Gastroesophageal sphincter (tissue), 3 donors: ENCODE measurements at regions not wholly inside any gene's neighbourhood (a gene's known extent, or its start where the extent isn't known, plus 50 kb on each side); places are given as distances from the start of the nearest gene placed in this dataset.

ENCODE experiments used
- POLR2A ChIP-seq, 2 donors: fragments of 450-650 bp; IDR thresholded peaks; one replicate each; pipeline ENCODE4 v1.6.1; 2017; ENCODE audit warnings: antibody characterized with exemption in 2 of 2, mild to moderate bottlenecking in 2 of 2, moderate library complexity in 1 of 2
- POLR2AphosphoS5 ChIP-seq: sonication (generic); formaldehyde crosslinking; IDR thresholded peaks from one replicate; pipeline ENCODE4 v1.6.1; 2017; ENCODE audit warnings: antibody characterized with exemption
- TF ChIP-seq, protein P1 (sequence below), 4 experiments: fragments of 200-600 bp in 2 of 4; fragments of 450-650 bp in 2 of 4; sonication (generic) in 1 of 4; IDR thresholded peaks; one replicate each; pipeline ENCODE4 v1.5.1; 2017 to 2019; ENCODE audit warnings: antibody characterized with exemption in 4 of 4, mild to moderate bottlenecking in 2 of 4, moderate library complexity in 2 of 4

DNA sequence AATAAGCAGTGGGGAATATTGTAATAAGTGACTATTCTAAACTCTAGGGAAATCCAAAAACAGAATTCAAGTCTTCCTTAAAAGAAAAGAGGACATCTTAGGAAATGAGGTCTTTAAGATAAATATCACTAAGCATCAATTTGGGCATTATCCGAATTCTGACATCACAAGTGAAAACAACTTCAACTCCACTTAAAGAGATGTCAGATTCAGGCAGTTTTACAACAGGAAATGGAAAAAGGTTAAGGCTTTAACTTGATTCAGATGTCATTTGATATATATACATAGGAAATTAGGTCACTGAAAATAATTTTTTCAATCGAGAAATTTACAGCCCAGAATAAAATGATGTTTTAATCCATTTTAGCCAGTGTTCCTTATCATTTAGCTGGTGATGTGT, 435.4 kb downstream of the SETD4 start:
- TF ChIP-seq, protein P1, sequence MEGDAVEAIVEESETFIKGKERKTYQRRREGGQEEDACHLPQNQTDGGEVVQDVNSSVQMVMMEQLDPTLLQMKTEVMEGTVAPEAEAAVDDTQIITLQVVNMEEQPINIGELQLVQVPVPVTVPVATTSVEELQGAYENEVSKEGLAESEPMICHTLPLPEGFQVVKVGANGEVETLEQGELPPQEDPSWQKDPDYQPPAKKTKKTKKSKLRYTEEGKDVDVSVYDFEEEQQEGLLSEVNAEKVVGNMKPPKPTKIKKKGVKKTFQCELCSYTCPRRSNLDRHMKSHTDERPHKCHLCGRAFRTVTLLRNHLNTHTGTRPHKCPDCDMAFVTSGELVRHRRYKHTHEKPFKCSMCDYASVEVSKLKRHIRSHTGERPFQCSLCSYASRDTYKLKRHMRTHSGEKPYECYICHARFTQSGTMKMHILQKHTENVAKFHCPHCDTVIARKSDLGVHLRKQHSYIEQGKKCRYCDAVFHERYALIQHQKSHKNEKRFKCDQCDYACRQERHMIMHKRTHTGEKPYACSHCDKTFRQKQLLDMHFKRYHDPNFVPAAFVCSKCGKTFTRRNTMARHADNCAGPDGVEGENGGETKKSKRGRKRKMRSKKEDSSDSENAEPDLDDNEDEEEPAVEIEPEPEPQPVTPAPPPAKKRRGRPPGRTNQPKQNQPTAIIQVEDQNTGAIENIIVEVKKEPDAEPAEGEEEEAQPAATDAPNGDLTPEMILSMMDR (IDR thresholded peaks at IDR 0.05) = no peak
- TF ChIP-seq POLR2A (IDR thresholded peaks at IDR 0.05) (no peak), POLR2AphosphoS5 (no peak)
